UCSD-AML1 (cell line): ENCODE measurements at regions not wholly inside any gene's neighbourhood (a gene's known extent, or its start where the extent isn't known, plus 50 kb on each side); places are given as distances from the start of the nearest gene placed in this dataset.

Experiments used
- DNase-seq: peaks from one replicate; lab custom pipeline; 2025; ENCODE audit not compliant: unreplicated experiment; lab: John Stamatoyannopoulos, UW

DNA sequence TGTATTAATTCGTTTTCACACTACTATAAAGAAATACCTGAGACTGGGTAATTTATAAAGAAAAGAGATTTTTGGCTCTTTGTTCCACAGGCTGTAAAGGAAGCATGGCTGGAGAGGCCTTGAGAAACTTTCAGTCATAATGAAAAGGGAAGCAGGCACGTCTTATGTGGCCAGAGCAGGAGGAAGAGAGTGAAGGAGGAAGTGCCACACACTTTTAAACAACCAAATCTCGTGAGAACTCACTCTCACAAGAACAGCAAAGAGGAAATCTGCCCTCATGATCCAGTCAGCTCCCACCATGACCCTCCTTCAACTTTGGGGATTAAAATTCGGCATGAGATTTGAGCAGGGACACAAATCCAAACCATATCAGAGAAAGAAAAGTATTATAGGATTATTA is 1255.9 kb upstream of the MIR17HG start:
- DNase-seq, result no peak

GRCh38 chr13:90094357-90094756 is 1253.1 kb upstream of the MIR17HG start:
- DNase-seq, result no peak

DNA sequence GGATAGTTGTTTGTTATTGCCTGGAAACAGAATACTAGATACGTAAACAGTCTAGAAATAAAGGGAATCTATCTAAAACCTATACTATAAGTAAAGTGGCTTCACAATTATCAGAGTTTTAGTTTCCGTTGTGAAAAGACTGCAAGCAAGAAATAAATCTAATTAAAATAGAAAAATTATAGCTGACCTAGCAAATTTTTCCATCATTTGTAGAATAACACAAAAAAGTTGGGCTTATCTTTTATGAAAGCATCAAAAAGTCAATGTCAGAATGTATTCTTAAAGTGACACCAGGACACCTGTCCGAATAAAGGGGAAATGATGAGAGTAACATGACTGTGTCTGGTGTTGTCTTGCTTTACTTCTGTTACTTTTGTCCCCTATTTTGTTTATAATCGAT is 1248.9 kb upstream of the MIR17HG start:
- no peak for DNase-seq

DNA sequence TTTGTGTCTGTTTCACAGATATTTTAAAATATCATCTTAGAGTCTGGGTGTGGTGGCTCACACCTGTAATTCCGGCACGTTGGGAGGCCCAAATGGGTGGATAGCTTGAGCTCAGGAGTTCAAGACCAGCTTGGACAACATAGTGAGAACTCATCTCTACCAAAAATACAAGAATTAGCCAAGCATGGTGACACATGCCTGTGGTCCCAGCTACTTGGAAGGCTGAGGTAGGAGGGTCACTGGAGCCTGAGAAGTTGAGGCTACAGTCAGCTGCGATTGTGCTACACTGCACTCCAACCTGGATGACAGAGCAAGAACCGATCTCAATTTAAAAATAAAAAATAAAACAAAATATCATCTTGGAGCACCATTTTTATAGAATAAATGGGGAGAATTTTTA is 1247.6 kb upstream of the MIR17HG start:
- no peak for DNase-seq

- DNase-seq, result no peak
Observed at GRCh38 chr13:90103099-90103784, 1244.2 kb upstream of the MIR17HG start.

DNA sequence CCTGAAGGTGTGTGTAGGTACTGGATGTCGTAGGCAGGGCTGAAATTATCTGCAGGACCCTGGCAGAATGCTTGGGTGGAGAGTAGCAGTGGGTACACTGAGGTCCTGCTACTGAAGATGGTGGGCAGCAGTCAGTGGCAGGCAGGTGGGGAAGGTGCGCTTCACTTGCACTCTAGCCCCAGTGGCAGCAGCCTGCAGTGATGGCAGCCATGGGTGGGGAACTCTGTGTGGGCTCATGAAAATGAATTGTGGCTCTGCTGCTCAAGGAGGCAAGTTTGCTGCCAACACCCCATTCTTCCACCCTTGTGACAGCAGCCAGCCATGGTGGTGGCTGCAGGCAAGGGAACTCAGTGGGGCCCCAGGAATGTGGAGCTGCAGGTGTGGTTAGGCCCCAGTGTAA is 1242.7 kb upstream of the MIR17HG start:
- DNase-seq, result no peak

- DNase-seq, result no peak
Observed at GRCh38 chr13:90105276-90105675, 1242.2 kb upstream of the MIR17HG start.

GRCh38 chr13:90105849-90106496 is 1241.5 kb upstream of the MIR17HG start:
- DNase-seq, result no peak

- DNase-seq, result no peak
Observed at GRCh38 chr13:90107661-90108060, 1239.8 kb upstream of the MIR17HG start.

DNA sequence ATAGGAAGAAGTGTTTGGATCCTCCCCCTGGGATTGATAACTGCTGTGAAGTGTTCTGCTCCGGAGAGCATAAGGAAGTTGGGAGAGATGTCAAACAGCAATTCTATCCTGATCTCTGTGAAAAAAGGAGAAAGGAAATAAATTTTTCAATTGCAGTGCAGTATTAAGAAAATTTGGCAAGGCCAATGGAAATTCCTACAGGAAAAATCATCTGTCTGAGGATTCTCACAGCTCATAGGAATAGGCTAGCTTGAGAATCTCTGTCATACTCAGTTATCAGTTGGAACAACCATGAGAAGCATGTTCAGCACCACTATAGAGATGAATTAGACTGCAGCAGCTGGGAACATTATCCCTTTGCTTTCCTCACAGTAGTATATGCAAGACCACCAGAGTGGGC is 1238.9 kb upstream of the MIR17HG start:
- DNase-seq, result no peak

- no peak for DNase-seq
Observed at GRCh38 chr13:90116121-90116520, 1231.4 kb upstream of the MIR17HG start.

- DNase-seq, result no peak
Observed at GRCh38 chr13:90118467-90119071, 1228.9 kb upstream of the MIR17HG start.

GRCh38 chr13:90120026-90120425 is 1227.5 kb upstream of the MIR17HG start:
- DNase-seq, result no peak

DNA sequence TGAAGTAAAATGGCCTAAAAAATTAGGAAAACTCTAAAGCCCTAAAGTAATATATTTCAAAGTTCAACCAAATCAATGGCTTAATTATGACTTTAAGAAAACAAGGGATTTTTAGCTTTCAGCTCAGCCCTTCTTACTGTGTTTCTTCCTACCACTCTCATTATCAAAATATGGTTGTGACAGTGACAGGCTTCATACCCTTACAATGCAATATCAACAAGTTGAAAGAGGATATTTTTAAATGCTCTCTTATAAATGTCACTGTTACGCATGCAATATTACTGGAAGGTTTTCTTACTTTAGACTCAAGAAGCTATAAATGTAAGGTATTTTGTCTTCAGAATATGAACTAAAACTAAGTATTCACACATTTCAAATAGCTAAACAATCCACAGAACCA is 1225.7 kb upstream of the MIR17HG start:
- no peak for DNase-seq

- DNase-seq, result no peak
Observed at GRCh38 chr13:90122531-90122930, 1225.0 kb upstream of the MIR17HG start.

DNA sequence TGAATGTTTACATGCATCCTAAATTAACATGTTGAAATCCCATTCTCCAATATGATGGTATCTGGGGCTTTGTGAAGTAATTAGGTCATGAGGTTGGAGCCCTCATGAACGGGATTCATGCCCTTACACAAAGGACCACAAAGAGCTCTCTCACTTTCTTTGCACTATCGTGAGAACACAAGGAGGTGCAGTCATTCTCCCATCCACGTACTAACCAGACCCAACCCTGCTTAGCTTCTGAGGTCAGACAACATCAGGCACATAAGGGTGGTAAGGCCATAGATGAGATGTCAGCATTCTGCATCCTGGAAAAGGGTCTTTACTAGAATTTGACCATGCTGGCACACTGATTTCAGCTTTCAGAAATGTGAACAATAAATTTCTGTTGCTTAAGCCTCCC is 1211.9 kb upstream of the MIR17HG start:
- no peak for DNase-seq

- DNase-seq, result no peak
Observed at GRCh38 chr13:90142251-90142650, 1205.2 kb upstream of the MIR17HG start.

GRCh38 chr13:90154311-90154960 is 1193.1 kb upstream of the MIR17HG start:
- DNase-seq, result no peak

DNA sequence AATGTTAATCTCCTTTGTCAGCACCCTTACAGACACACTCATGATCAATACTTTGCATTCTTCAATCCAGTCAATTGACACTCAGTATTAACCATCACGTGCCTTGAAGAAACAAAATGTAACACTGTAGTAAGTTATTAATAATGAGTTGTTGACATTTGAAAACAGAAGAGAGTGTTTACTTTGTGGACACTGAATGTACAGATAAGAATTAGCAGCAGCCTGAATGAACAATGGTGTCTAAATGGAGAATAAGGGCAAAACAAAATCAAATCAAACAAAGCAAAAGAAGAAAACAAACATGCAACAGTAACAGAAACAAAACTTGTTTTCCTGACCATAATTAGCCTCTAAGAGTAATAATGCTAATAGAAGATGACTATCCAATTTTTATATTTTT is 1191.1 kb upstream of the MIR17HG start:
- no peak for DNase-seq

DNA sequence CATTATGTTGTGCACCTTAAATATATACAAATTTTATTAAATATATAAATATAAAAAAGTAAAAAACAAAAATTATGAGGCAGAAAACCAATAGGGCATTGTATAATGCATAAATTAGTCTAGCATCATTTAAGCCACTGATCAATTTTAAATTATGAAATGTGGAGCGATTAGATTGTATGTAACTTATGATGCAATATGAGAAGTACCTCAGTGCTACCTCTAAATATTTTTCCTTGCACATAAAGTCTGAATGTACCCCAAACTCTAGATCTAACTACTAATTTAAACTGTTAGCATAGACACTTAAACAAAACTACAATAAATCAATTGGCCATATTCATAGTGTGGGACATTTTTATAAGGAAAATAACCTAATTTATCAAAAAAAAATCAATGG is 1178.5 kb upstream of the MIR17HG start:
- DNase-seq, result no peak

DNA sequence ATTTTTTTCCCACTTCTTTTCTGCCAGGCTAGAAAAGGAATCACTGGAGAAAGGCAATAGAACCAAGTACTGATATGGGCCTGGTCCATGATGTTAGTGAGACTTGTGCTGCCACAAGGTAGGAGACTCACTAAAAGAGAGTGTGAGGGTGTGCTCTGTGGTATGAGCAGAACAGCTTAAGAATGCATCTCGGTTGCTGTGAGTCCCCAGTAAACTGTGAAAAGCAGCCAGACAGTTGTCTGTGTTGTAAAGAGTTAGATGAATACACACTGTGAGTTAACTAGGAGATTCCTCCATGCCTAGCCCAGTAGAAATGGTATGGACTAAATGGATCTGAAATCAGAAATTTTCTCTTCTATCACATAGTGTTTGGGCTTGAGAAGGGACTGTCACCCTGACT is 1177.3 kb upstream of the MIR17HG start:
- DNase-seq, result no peak

DNA sequence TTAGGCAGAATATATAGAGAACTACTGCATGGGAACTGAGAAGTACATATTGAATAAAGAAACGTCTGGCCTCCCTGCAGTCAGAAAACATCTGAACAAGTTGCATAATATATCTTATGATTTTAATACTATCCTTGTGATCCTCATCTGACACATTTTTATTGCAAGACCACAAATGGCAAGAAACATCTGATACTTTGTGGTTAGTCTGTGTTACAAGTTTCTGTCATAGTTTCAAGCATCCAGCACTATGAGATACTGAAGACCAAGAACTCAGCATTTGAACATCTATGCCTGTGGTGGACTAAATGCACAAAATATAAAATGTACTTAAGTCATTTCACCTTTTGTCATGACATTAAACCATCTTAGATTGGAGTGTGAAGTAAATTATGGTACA is 1175.8 kb upstream of the MIR17HG start:
- no peak for DNase-seq
